Gastroesophageal sphincter (tissue), 3 donors: ENCODE measurements at regions not wholly inside any gene's neighbourhood (a gene's known extent, or its start where the extent isn't known, plus 50 kb on each side); places are given as distances from the start of the nearest gene placed in this dataset.

ENCODE experiments used
- CTCF ChIP-seq, 4 experiments: fragments of 200-600 bp in 2 of 4; fragments of 450-650 bp in 2 of 4; sonication (generic) in 1 of 4; IDR thresholded peaks; one replicate each; pipeline ENCODE4 v1.5.1; 2017 to 2019; ENCODE audit warnings: antibody characterized with exemption in 4 of 4, mild to moderate bottlenecking in 2 of 4, moderate library complexity in 2 of 4
- POLR2A ChIP-seq, 2 donors: fragments of 450-650 bp; IDR thresholded peaks; one replicate each; pipeline ENCODE4 v1.6.1; 2017; ENCODE audit warnings: antibody characterized with exemption in 2 of 2, mild to moderate bottlenecking in 2 of 2, moderate library complexity in 1 of 2

GRCh38 chr3:30268288-30268687, 338.1 kb upstream of the TGFBR2 start:
- TF ChIP-seq POLR2A (IDR thresholded peaks at IDR 0.05) = no peak
- no peak for TF ChIP-seq CTCF (IDR thresholded peaks at IDR 0.05)
